ENCODE measurements at regions not wholly inside any gene's neighbourhood (a gene's known extent, or its start where the extent isn't known, plus 50 kb on each side); places are given as distances from the start of the nearest gene placed in this dataset.

GRCh38 chr2:83969085-83969484 is 490.0 kb downstream of the SUCLG1 start (continued):
- TF ChIP-seq CBFA2T3 (IDR thresholded peaks at IDR 0.05): peak; percentile 68
- TF ChIP-seq ZBTB7A (IDR thresholded peaks at IDR 0.05; ENCODE audit: borderline replicate concordance, control insufficient read depth, low read depth, low read length): peak; percentile 40; the same call in 1 of the 2 replicates
- no peak for TF ChIP-seq MIER1 (IDR thresholded peaks at IDR 0.05; ENCODE audit: low read depth)
- TF ChIP-seq ZNF274 (IDR thresholded peaks at IDR 0.05; ENCODE audit: borderline replicate concordance, low read depth, low read length): no peak
- peak; percentile 44; the same call in 1 of the 2 replicates for TF ChIP-seq TAL1 (IDR thresholded peaks at IDR 0.05)
- no peak for TF ChIP-seq E2F5 (CRISPR knock-in tag; IDR thresholded peaks at IDR 0.05)
- TF ChIP-seq CHAMP1 (IDR thresholded peaks at IDR 0.05): 0 out of 2 replicates have a peak, but pooled peaks have one; percentile 5
- 0 out of 2 replicates have a peak, but pooled peaks have one; percentile 19 for TF ChIP-seq DPF2 (IDR thresholded peaks at IDR 0.05)
- no peak for TF ChIP-seq E2F4 (CRISPR knock-in tag; IDR thresholded peaks at IDR 0.05; ENCODE audit: low read depth)
- no peak for TF ChIP-seq EGR1 (conservative IDR thresholded peaks at IDR 0.05)
- TF ChIP-seq TCF3 (CRISPR knock-in tag; IDR thresholded peaks at IDR 0.05): peak; percentile 47
- no peak for TF ChIP-seq XRCC4 (IDR thresholded peaks at IDR 0.05; ENCODE audit: extremely low read depth, insufficient read depth, insufficient read length)
- no peak for TF ChIP-seq EWSR1 (IDR thresholded peaks at IDR 0.05; ENCODE audit: borderline replicate concordance, low read depth, partially characterized antibody)
- TF ChIP-seq ARHGAP35 (IDR thresholded peaks at IDR 0.05; ENCODE audit: partially characterized antibody): no peak
- no peak for TF ChIP-seq TOE1 (IDR thresholded peaks at IDR 0.05; ENCODE audit: borderline replicate concordance)
- TF ChIP-seq TOE1 (CRISPR knock-in tag; IDR thresholded peaks at IDR 0.05; ENCODE audit: borderline replicate concordance, low read depth): no peak
- no peak for TF ChIP-seq ZNF778 (CRISPR knock-in tag; IDR thresholded peaks at IDR 0.05)
- TF ChIP-seq NBN (IDR thresholded peaks at IDR 0.05; ENCODE audit: low read depth): no peak
- TF ChIP-seq FOXM1 (IDR thresholded peaks at IDR 0.05; ENCODE audit: low read depth): no peak
- no peak for TF ChIP-seq FOXM1 (CRISPR knock-in tag; IDR thresholded peaks at IDR 0.05; ENCODE audit: low read depth)
- TF ChIP-seq HDAC3 (IDR thresholded peaks at IDR 0.05; ENCODE audit: borderline replicate concordance, partially characterized antibody): no peak
- TF ChIP-seq CBX1 (IDR thresholded peaks at IDR 0.05; ENCODE audit: low read depth): no peak
- no peak for TF ChIP-seq HSF4 (CRISPR knock-in tag; IDR thresholded peaks at IDR 0.05; ENCODE audit: borderline replicate concordance)
- TF ChIP-seq ARID1B (IDR thresholded peaks at IDR 0.05): peak; percentile 52
